ENCODE measurements at regions not wholly inside any gene's neighbourhood (a gene's known extent, or its start where the extent isn't known, plus 50 kb on each side); places are given as distances from the start of the nearest gene placed in this dataset.

DNA sequence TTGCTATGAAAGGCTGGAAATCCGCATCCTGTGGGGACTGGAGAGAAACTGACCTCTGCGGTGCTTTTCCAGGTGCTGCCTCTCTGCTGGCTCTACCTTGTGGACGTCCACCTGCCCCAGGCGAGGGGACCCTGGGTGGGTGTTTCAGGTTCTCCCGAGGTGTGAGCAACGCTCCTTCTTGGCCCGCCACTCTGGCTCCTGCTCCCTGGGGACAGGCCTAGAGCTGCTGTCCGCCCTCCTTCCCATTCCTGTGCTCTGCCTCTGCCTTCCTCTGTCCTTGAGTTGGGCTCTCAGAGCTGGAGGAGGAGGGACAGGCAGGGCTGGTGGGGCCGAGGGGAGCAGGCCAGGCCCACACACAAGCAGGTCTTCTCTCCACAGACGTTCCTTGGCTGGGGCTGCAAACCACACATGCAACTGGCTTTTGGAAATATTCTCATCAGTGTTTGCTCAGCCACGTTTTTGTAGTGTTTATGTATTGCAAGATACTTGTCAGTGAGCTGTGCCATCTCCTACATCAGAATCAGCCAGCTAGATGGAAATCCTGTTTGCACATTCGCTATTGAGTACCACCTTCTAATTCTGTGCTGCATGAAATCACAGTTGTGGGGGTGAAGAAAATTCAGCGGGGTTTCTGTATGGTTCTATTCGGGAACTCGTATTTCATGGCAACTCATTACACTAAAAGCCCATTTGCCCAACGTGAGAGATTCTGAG lies 1115.0 kb downstream of the BRD1 start:
- TF ChIP-seq, protein P1, sequence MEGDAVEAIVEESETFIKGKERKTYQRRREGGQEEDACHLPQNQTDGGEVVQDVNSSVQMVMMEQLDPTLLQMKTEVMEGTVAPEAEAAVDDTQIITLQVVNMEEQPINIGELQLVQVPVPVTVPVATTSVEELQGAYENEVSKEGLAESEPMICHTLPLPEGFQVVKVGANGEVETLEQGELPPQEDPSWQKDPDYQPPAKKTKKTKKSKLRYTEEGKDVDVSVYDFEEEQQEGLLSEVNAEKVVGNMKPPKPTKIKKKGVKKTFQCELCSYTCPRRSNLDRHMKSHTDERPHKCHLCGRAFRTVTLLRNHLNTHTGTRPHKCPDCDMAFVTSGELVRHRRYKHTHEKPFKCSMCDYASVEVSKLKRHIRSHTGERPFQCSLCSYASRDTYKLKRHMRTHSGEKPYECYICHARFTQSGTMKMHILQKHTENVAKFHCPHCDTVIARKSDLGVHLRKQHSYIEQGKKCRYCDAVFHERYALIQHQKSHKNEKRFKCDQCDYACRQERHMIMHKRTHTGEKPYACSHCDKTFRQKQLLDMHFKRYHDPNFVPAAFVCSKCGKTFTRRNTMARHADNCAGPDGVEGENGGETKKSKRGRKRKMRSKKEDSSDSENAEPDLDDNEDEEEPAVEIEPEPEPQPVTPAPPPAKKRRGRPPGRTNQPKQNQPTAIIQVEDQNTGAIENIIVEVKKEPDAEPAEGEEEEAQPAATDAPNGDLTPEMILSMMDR (IDR thresholded peaks at IDR 0.05 in 8 of 11, conservative IDR thresholded peaks at IDR 0.05 in 3 of 11), result no peak
- TF ChIP-seq POLR2A (IDR thresholded peaks at IDR 0.05), result no peak

All from spleen (tissue), 7 donors.